HCT116 (cell line): ENCODE measurements at regions not wholly inside any gene's neighbourhood (a gene's known extent, or its start where the extent isn't known, plus 50 kb on each side); places are given as distances from the start of the nearest gene placed in this dataset.

ENCODE experiments used
- ATAC-seq: fragments of 200-7000 bp; cut with Tn5 transposase; 2 replicates; pipeline ENCODE4 v1.9.1; 2020; ENCODE audit warnings: mild to moderate bottlenecking, moderate library complexity
- BruUV-seq: library from RNA; stranded (reverse); fragments of 400-500 nt; replicated peaks from 2 replicates; lab custom pipeline; 2021; lab: Mats Ljungman, UMichigan
- CTCF ChIA-PET: fragments of 300-600 bp; sonication (Branson Sonifier 250); formaldehyde crosslinking; loops from one replicate; lab custom pipeline; 2021; ENCODE audit warnings: antibody characterized with exemption; lab: Charles Lee
- POLR2A ChIA-PET: fragments of 300-600, 350-600 bp; sonication (Branson Sonifier 250); formaldehyde crosslinking; loops from one replicate; lab custom pipeline; 2021; ENCODE audit warnings: antibody characterized with exemption; lab: Charles Lee
- RAD21 ChIA-PET, 2 experiments: fragments of 300-600 bp; sonication (Branson Sonifier 250); formaldehyde crosslinking; loops; one replicate each; lab custom pipeline; 2023; ENCODE audit warnings: low total read pairs in 2 of 2; ENCODE audit not compliant: uncharacterized antibody in 2 of 2, unreplicated experiment in 2 of 2, low non-redundant PET in 1 of 2; lab: Charles Lee
- DNase-seq: peaks from one replicate; pipeline ENCODE4 v3.0.0-alpha.2; 2010; ENCODE audit warnings: low read depth, low spot score
- H2AFZ ChIP-seq: fragments of 200-600 bp; shearing (Covaris generic), sonication (generic); 2 replicates; pipeline ENCODE4 v1.6.1; 2017; ENCODE audit warnings: low read depth, mixed run types, mixed read lengths, antibody characterized with exemption, low read length; ENCODE audit not compliant: poor library complexity, severe bottlenecking
- H3K27ac ChIP-seq: 2 replicates; pipeline ENCODE4 v1.5.1; 2012; ENCODE audit warnings: low read depth, low read length
- H3K27me3 ChIP-seq: fragments of 200-600 bp; sonication (generic); 2 replicates; pipeline ENCODE4 v1.6.1; 2016; ENCODE audit warnings: mixed run types, low read length, mixed read lengths; ENCODE audit not compliant: insufficient read depth
- H3K36me3 ChIP-seq, 2 experiments: fragments of 200-500 bp in 1 of 2; fragments of 200-600 bp in 1 of 2; sonication (Bioruptor generic) in 1 of 2; sonication (generic) in 1 of 2; 2 replicates each; pipeline versions ENCODE4 v1.5.1 to v1.6.1; 2014 to 2016; ENCODE audit warnings: low read length in 2 of 2, inconsistent platforms in 1 of 2, mixed read lengths in 1 of 2, mixed run types in 1 of 2; ENCODE audit not compliant: insufficient read depth in 2 of 2, control insufficient read depth in 1 of 2
- H3K4me1 ChIP-seq, 2 experiments: fragments of 200-600 bp in 1 of 2; sonication (generic) in 1 of 2; 2 replicates each; pipeline versions ENCODE4 v1.5.1 to v1.6.1; 2012 to 2017; ENCODE audit warnings: low read length in 2 of 2, inconsistent platforms in 1 of 2, mild to moderate bottlenecking in 1 of 2, mixed read lengths in 1 of 2, mixed run types in 1 of 2, moderate library complexity in 1 of 2; ENCODE audit not compliant: insufficient read depth in 2 of 2, control insufficient read depth in 1 of 2
- H3K4me2 ChIP-seq: fragments of 200-600 bp; sonication (generic); 2 replicates; pipeline ENCODE4 v1.6.1; 2017; ENCODE audit warnings: mixed run types, low read length, mixed read lengths
- H3K4me3 ChIP-seq, 2 experiments: fragments of 200-600 bp in 1 of 2; sonication (generic) in 1 of 2; replicated peaks in 1 of 2; 2 replicates each; pipeline ENCODE4 v1.5.1; 2011 to 2016; ENCODE audit warnings: low read length in 2 of 2, control low read depth in 1 of 2, low read depth in 1 of 2, mild to moderate bottlenecking in 1 of 2, mixed read lengths in 1 of 2, mixed run types in 1 of 2
- H3K79me2 ChIP-seq: fragments of 200-600 bp; sonication (generic); 2 replicates; pipeline ENCODE4 v1.6.1; 2017; ENCODE audit warnings: mild to moderate bottlenecking, mixed run types, low read length, moderate library complexity, mixed read lengths; ENCODE audit not compliant: insufficient read depth
- H3K9ac ChIP-seq: fragments of 200-600 bp; sonication (generic); 2 replicates; pipeline ENCODE4 v1.6.1; 2016; ENCODE audit warnings: low read length, mixed read lengths
- H3K9me2 ChIP-seq: fragments of 200-600 bp; sonication (generic), shearing (Covaris generic); 2 replicates; pipeline ENCODE4 v1.6.1; 2017; ENCODE audit warnings: mixed run types, mild to moderate bottlenecking, moderate library complexity; ENCODE audit not compliant: insufficient read depth
- H3K9me3 ChIP-seq, 2 experiments: fragments of 200-500 bp in 1 of 2; fragments of 200-600 bp in 1 of 2; sonication (Bioruptor generic) in 1 of 2; sonication (generic) in 1 of 2; 2 replicates each; pipeline ENCODE4 v1.6.1; 2014 to 2017; ENCODE audit warnings: low read length in 2 of 2, mixed read lengths in 2 of 2, inconsistent platforms in 1 of 2, low read depth in 1 of 2, mild to moderate bottlenecking in 1 of 2, mixed run types in 1 of 2, moderate library complexity in 1 of 2; ENCODE audit not compliant: control insufficient read depth in 1 of 2, insufficient read depth in 1 of 2
- H4K20me1 ChIP-seq: fragments of 200-600 bp; sonication (generic), shearing (Covaris generic); 2 replicates; pipeline ENCODE4 v1.6.1; 2017; ENCODE audit warnings: mixed run types, mild to moderate bottlenecking, moderate library complexity; ENCODE audit not compliant: insufficient read depth
- ATF3 ChIP-seq: IDR thresholded peaks from 2 replicates; pipeline ENCODE4 v1.6.1; 2012
- CBX3 ChIP-seq: IDR thresholded peaks from 2 replicates; pipeline ENCODE4 v1.6.1; 2012; ENCODE audit warnings: low read depth
- CEBPB ChIP-seq: IDR thresholded peaks from 2 replicates; pipeline ENCODE4 v1.6.1; 2012; ENCODE audit warnings: low read depth
- EGR1 ChIP-seq: IDR thresholded peaks from 2 replicates; pipeline ENCODE4 v1.6.1; 2012; ENCODE audit warnings: low read depth
- ELF1 ChIP-seq: IDR thresholded peaks from 2 replicates; pipeline ENCODE4 v1.6.1; 2012; ENCODE audit warnings: low read depth, borderline replicate concordance
- EZH2 ChIP-seq: fragments of 200-600 bp; sonication (generic); IDR thresholded peaks from 2 replicates; pipeline ENCODE4 v1.6.1; 2017; ENCODE audit warnings: antibody characterized with exemption, mixed run types
- EZH2phosphoT487 ChIP-seq: fragments of 200-600 bp; IDR thresholded peaks from 2 replicates; pipeline ENCODE4 v1.6.1; 2018; ENCODE audit warnings: antibody characterized with exemption, borderline replicate concordance
- FOSL1 ChIP-seq: IDR thresholded peaks from 2 replicates; pipeline ENCODE4 v1.6.1; 2012; ENCODE audit warnings: low read depth
- JUND ChIP-seq: IDR thresholded peaks from 2 replicates; pipeline ENCODE4 v1.6.1; 2012
- RAD21 ChIP-seq: IDR thresholded peaks from 2 replicates; pipeline ENCODE4 v1.6.1; 2012; ENCODE audit warnings: low read depth, mild to moderate bottlenecking
- REST ChIP-seq: IDR thresholded peaks from 2 replicates; pipeline ENCODE4 v1.6.1; 2012; ENCODE audit warnings: low read depth
- SIN3A ChIP-seq: IDR thresholded peaks from 2 replicates; pipeline ENCODE4 v1.6.1; 2012; ENCODE audit warnings: low read depth
- SP1 ChIP-seq: IDR thresholded peaks from 2 replicates; pipeline ENCODE4 v1.6.1; 2012; ENCODE audit warnings: low read depth
- TCF7L2 ChIP-seq: IDR thresholded peaks from 2 replicates; pipeline ENCODE4 v1.7.0; 2011; ENCODE audit warnings: borderline replicate concordance, inconsistent platforms; ENCODE audit not compliant: insufficient read depth, insufficient read length; ENCODE audit errors: extremely low read depth
- YY1 ChIP-seq: IDR thresholded peaks from 2 replicates; pipeline ENCODE4 v1.6.1; 2011; ENCODE audit warnings: low read length, low read depth, moderate library complexity, mild to moderate bottlenecking; ENCODE audit not compliant: insufficient replicate concordance; ENCODE audit errors: extremely low read depth
- ZNF274 ChIP-seq: fragments of 200-500 bp; sonication (Bioruptor generic); IDR thresholded peaks from 2 replicates; pipeline ENCODE4 v1.6.1; 2014; ENCODE audit warnings: mild to moderate bottlenecking, low read depth, low read length, inconsistent platforms
- intact Hi-C: fragments of 100-400 bp; cut with micrococcal nuclease; formaldehyde crosslinking; loops from 2 replicates; pipeline ENCODE4 v1.10.0; 2022
- TF ChIP-seq, protein P1 (sequence below), 3 experiments: fragments of 200-600 bp in 1 of 3; sonication (generic) in 1 of 3; IDR thresholded peaks in 2 of 3; conservative IDR thresholded peaks in 1 of 3; 2 replicates each; pipeline ENCODE4 v1.5.1; 2012 to 2017; ENCODE audit warnings: low read depth in 2 of 3, low read length in 2 of 3, antibody characterized with exemption in 1 of 3, borderline replicate concordance in 1 of 3, control low read depth in 1 of 3, mild to moderate bottlenecking in 1 of 3, mixed read lengths in 1 of 3, mixed run types in 1 of 3, moderate library complexity in 1 of 3; ENCODE audit not compliant: insufficient read depth in 1 of 3

DNA sequence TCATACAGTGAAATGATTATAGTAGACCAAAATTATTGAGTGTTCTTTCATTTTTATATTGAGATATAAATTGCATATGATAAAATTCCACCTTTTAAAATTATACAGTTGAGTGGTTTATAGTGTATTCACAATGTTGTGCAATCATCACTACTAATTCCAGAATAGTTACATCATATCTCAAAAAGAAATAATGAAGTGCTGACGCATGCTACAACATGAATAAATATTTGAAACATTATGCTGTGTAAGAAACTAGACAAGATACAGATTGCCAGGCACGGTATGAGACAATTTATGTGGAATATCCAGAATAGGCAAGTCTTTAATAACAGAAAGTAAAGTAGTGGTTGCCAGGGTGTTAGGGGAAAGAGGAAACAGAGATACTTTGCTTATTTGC is 871.7 kb downstream of the FAM133A start (continued):
- no peak for TF ChIP-seq REST
- TF ChIP-seq, all 23 proteins: peak for 0

DNA sequence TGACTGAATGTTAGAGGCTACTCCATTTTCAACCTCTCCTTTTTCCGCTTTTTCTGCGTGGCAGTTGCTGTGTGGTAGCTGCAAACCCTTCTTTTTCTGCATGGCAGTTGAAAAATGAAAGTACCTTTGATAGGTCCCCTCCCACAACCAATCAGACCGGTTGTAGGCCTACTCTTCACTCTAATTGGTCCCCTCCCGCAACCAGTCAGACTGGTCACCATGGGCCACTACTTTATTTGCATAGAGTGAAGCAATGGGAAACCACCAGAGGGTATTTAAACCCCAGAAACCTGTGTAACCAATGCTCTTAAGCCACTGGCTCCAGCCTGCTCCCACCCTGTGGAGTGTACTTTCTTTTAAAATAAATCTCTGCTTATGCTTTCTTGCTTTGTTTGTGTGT is 877.8 kb downstream of the FAM133A start:
- DNase-seq: no peak
- Histone ChIP-seq H3K9me3 (no peaks in the 10 kb centered on the region; a peak in 1 of 4 replicates), H3K4me1 (no peaks in the 10 kb centered on the region), H4K20me1 (no peaks in the 10 kb centered on the region), H3K36me3 (no peaks in the 10 kb centered on the region), H3K9ac (no peak overlapping the region), H3K9me2 (no peaks in the 10 kb centered on the region), H3K27ac (no peak overlapping the region), H3K27me3 (no peaks in the 10 kb centered on the region), H3K4me3 (no peak overlapping the region), H3K79me2 (no peaks in the 10 kb centered on the region), H2AFZ (no peak overlapping the region), H3K4me2 (no peak overlapping the region)
- TF ChIP-seq YY1: no peak
- no peak for TF ChIP-seq EZH2phosphoT487
- no peak for TF ChIP-seq CEBPB
- no peak for TF ChIP-seq ELF1
- TF ChIP-seq TCF7L2: no peak
- no peak for TF ChIP-seq CBX3
- no peak for TF ChIP-seq SP1
- no peak for TF ChIP-seq ATF3
- no peak for TF ChIP-seq REST
- TF ChIP-seq EGR1: no peak
- TF ChIP-seq ZNF274: no peak
- TF ChIP-seq FOSL1: no peak
- no peak for TF ChIP-seq JUND
- TF ChIP-seq, protein P1, sequence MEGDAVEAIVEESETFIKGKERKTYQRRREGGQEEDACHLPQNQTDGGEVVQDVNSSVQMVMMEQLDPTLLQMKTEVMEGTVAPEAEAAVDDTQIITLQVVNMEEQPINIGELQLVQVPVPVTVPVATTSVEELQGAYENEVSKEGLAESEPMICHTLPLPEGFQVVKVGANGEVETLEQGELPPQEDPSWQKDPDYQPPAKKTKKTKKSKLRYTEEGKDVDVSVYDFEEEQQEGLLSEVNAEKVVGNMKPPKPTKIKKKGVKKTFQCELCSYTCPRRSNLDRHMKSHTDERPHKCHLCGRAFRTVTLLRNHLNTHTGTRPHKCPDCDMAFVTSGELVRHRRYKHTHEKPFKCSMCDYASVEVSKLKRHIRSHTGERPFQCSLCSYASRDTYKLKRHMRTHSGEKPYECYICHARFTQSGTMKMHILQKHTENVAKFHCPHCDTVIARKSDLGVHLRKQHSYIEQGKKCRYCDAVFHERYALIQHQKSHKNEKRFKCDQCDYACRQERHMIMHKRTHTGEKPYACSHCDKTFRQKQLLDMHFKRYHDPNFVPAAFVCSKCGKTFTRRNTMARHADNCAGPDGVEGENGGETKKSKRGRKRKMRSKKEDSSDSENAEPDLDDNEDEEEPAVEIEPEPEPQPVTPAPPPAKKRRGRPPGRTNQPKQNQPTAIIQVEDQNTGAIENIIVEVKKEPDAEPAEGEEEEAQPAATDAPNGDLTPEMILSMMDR (IDR thresholded peaks at IDR 0.05 in 2 of 3, conservative IDR thresholded peaks at IDR 0.05 in 1 of 3; ENCODE audit: borderline replicate concordance in 1 of 3, insufficient read depth in 1 of 3, low read depth in 2 of 3, low read length in 2 of 3): no peak
- no peak for TF ChIP-seq RAD21
- TF ChIP-seq EZH2: no peak
- no peak for TF ChIP-seq SIN3A
- ChIA-PET POLR2A (no interaction called here), RAD21 (no interaction called here), CTCF (no interaction called here)
- intact Hi-C loops: no loop called here
- ATAC-seq: no peak
- BruUV-seq: no TSS peak
